ENCODE measurements at regions not wholly inside any gene's neighbourhood (a gene's known extent, or its start where the extent isn't known, plus 50 kb on each side); places are given as distances from the start of the nearest gene placed in this dataset.
A peak's percentile ranks its signal among the peaks of the same experiment; 100 is the strongest.

DNA sequence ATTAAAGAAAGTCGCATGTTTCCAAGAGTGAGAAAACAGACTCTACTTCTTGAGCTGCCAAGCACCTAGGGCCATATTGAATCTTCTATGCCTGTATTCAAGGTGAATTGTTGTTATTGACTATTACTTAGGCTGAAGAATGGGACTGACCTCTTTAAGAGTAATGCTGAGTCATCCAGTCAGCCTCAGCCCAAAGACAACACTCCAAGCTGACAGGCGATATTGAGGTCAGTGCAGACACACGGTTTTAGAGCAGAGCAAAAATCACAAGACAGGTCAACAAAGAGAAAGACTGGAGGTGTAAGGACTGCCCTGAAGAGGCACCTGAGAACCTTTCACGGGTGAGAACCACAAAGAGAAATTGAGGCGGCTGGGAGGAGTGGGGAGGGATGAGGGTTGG lies 146.9 kb downstream of the MIS18A start:
- Histone ChIP-seq H3K27ac (ENCODE audit: insufficient read length, low read depth, low read length) (no peak overlapping the region), H2BK5ac (ENCODE audit: insufficient read length, low read length) (no peak overlapping the region), H3K4ac (ENCODE audit: low read depth, low read length) (no peak overlapping the region), H2BK20ac (ENCODE audit: low read depth, low read length, poor library complexity, severe bottlenecking) (no peak overlapping the region), H3K14ac (ENCODE audit: insufficient read depth, low read length) (no peak overlapping the region), H3K9me3 (ENCODE audit: control insufficient read depth, low read depth, low read length) (no peaks in the 10 kb centered on the region), H2BK15ac (ENCODE audit: low read depth, low read length) (no peak overlapping the region), H4K20me1 (ENCODE audit: control insufficient read depth, insufficient read depth, insufficient read length) (no peaks in the 10 kb centered on the region), H3K23me2 (ENCODE audit: insufficient read length, low read depth, low read length, poor library complexity, severe bottlenecking) (no peaks in the 10 kb centered on the region), H2BK120ac (ENCODE audit: low read depth, low read length, poor library complexity, severe bottlenecking) (no peak overlapping the region), H2AFZ (ENCODE audit: low read length) (no peak overlapping the region), H2AK5ac (ENCODE audit: insufficient read length, low read length) (no peak overlapping the region), H3K4me1 (ENCODE audit: insufficient read depth, low read length) (no peaks in the 10 kb centered on the region), H3K18ac (ENCODE audit: insufficient read length, low read depth, low read length) (no peak overlapping the region), H4K8ac (replicated peaks; ENCODE audit: insufficient read length, low read depth, low read length) (no peak overlapping the region), H3K4me2 (ENCODE audit: insufficient read depth, insufficient read length, low read length) (no peak overlapping the region), H3K23ac (ENCODE audit: insufficient read length, low read depth, low read length) (no peak overlapping the region), H3K79me2 (ENCODE audit: insufficient read depth, low read length) (no peaks in the 10 kb centered on the region), H4K91ac (ENCODE audit: insufficient read length, low read depth, low read length) (no peak overlapping the region), H3K79me1 (ENCODE audit: insufficient read depth, low read depth, low read length, poor library complexity, severe bottlenecking) (no peaks in the 10 kb centered on the region), H3K27me3 (ENCODE audit: insufficient read depth, low read length) (no peaks in the 10 kb centered on the region), H3K9ac (ENCODE audit: extremely low read depth, insufficient read length, low read length) (no peak overlapping the region), H4K5ac (ENCODE audit: insufficient read length, low read depth, low read length) (no peak overlapping the region), H3K56ac (ENCODE audit: insufficient read length, low read depth, low read length) (no peak overlapping the region), H3T11ph (ENCODE audit: low read length) (no peak overlapping the region), H2BK12ac (ENCODE audit: insufficient read length, low read depth, low read length) (no peak overlapping the region)
- Mint-ChIP-seq H3K9me3 (peaks cover 3 to 12% of the 10 kb centered on the region in 2 experiments), H3K27ac (peak overlapping the region in 1 of 3 experiments; percentile 51; a peak in 2 of 7 replicates), H3K27me3 (ENCODE audit: low read depth) (no peaks in the 10 kb centered on the region; the same call in 1 of the 2 replicates), H3K4me1 (peaks cover 4 to 10% of the 10 kb centered on the region in 2 experiments), H3K36me3 (ENCODE audit: insufficient read depth in 1 of 3, low read depth in 3 of 3) (peaks cover 0 to 7% (median 0%) of the 10 kb centered on the region in 3 experiments; a peak in 2 of 7 replicates), H3K4me3 (no peak overlapping the region)
- WGBS (ENCODE audit: extremely low coverage, insufficient read length, low lambda C conversion rate), result no CpG with 5 or more reads among the region's 5 CpGs
- TF ChIP-seq, protein P1, sequence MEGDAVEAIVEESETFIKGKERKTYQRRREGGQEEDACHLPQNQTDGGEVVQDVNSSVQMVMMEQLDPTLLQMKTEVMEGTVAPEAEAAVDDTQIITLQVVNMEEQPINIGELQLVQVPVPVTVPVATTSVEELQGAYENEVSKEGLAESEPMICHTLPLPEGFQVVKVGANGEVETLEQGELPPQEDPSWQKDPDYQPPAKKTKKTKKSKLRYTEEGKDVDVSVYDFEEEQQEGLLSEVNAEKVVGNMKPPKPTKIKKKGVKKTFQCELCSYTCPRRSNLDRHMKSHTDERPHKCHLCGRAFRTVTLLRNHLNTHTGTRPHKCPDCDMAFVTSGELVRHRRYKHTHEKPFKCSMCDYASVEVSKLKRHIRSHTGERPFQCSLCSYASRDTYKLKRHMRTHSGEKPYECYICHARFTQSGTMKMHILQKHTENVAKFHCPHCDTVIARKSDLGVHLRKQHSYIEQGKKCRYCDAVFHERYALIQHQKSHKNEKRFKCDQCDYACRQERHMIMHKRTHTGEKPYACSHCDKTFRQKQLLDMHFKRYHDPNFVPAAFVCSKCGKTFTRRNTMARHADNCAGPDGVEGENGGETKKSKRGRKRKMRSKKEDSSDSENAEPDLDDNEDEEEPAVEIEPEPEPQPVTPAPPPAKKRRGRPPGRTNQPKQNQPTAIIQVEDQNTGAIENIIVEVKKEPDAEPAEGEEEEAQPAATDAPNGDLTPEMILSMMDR (conservative IDR thresholded peaks at IDR 0.05), result no peak
- peak; percentile 20 for DNase-seq
